Activated B cell treated with CpG ODN at 0.5 μM for 24 hours (primary cell): ENCODE measurements at regions not wholly inside any gene's neighbourhood (a gene's known extent, or its start where the extent isn't known, plus 50 kb on each side); places are given as distances from the start of the nearest gene placed in this dataset.

Experiments used
- ATAC-seq: fragments of 200-7000 bp; cut with Tn5 transposase; one replicate; pipeline ENCODE4 v1.10.0; 2021; ENCODE audit warnings: low read depth, mild to moderate bottlenecking, moderate library complexity
- CTCF ChIA-PET: fragments of 350-600 bp; sonication (Branson Sonifier 250); formaldehyde crosslinking; loops from one replicate; lab custom pipeline; 2021; ENCODE audit warnings: antibody characterized with exemption; lab: Charles Lee
- POLR2A ChIA-PET: fragments of 350-600 bp; sonication (Branson Sonifier 250); formaldehyde crosslinking; loops from one replicate; lab custom pipeline; 2021; ENCODE audit warnings: antibody characterized with exemption; lab: Charles Lee
- DNase-seq: peaks from one replicate; pipeline ENCODE4 v3.0.0; 2022
- H3K27ac Mint-ChIP-seq: one replicate; pipeline ENCODE4 v1.8.0; 2020; ENCODE audit warnings: mixed read lengths
- H3K27me3 Mint-ChIP-seq: one replicate; pipeline ENCODE4 v1.8.0; 2021; ENCODE audit warnings: mixed read lengths
- H3K36me3 Mint-ChIP-seq: one replicate; pipeline ENCODE4 v1.8.0; 2021; ENCODE audit warnings: low read depth, mixed read lengths
- H3K4me1 Mint-ChIP-seq: one replicate; pipeline ENCODE4 v1.8.0; 2021; ENCODE audit warnings: mixed read lengths
- H3K4me3 Mint-ChIP-seq: one replicate; pipeline ENCODE4 v1.8.0; 2020; ENCODE audit warnings: mild to moderate bottlenecking, mixed read lengths
- H3K9me3 Mint-ChIP-seq: one replicate; pipeline ENCODE4 v1.8.0; 2020; ENCODE audit warnings: mixed read lengths
- intact Hi-C: fragments of 100-400 bp; cut with micrococcal nuclease; formaldehyde crosslinking; loops from one replicate; pipeline ENCODE4 v1.15.1; 2024
- TF ChIP-seq, protein P1 (sequence below): fragments of 200-600 bp; IDR thresholded peaks from one replicate; pipeline ENCODE4 v1.8.0; 2022; ENCODE audit warnings: antibody characterized with exemption, mild to moderate bottlenecking

GRCh38 chr14:22149058-22149457, 440.0 kb downstream of the DAD1 start:
- Mint-ChIP-seq H3K36me3 (no peaks in the 10 kb centered on the region), H3K27ac (no peak overlapping the region), H3K4me1 (no peaks in the 10 kb centered on the region), H3K4me3 (no peak overlapping the region), H3K27me3 (peaks cover 35% of the 10 kb centered on the region), H3K9me3 (no peaks in the 10 kb centered on the region)
- intact Hi-C loops, result no loop called here
- ChIA-PET CTCF (no interaction called here), POLR2A (no interaction called here)
- no peak for ATAC-seq
- TF ChIP-seq, protein P1, sequence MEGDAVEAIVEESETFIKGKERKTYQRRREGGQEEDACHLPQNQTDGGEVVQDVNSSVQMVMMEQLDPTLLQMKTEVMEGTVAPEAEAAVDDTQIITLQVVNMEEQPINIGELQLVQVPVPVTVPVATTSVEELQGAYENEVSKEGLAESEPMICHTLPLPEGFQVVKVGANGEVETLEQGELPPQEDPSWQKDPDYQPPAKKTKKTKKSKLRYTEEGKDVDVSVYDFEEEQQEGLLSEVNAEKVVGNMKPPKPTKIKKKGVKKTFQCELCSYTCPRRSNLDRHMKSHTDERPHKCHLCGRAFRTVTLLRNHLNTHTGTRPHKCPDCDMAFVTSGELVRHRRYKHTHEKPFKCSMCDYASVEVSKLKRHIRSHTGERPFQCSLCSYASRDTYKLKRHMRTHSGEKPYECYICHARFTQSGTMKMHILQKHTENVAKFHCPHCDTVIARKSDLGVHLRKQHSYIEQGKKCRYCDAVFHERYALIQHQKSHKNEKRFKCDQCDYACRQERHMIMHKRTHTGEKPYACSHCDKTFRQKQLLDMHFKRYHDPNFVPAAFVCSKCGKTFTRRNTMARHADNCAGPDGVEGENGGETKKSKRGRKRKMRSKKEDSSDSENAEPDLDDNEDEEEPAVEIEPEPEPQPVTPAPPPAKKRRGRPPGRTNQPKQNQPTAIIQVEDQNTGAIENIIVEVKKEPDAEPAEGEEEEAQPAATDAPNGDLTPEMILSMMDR, result no peak
- no peak for DNase-seq

DNA sequence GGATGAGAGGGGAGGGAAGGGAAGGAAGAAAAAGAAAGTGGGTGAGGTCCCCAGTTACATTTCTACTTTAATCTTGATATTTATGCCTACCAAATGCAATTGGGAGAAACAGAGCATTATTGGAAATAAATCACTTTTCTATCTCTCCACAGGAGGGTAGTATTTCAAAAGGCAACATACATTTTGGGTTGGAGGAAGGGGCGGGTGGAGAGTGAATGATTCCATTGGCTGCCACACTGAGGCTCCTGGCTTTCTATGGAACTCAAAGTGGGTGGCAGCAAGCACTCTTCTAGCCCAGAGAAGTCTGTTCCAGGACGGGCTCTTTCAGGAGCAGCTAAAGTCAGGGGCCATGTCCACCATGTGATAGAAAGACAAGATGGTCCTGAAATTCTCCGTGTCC, 441.3 kb downstream of the DAD1 start:
- ChIA-PET CTCF (no interaction called here), POLR2A (no interaction called here)
- no peak overlapping the region for H3K27ac Mint-ChIP-seq
- no peaks in the 10 kb centered on the region for H3K4me1 Mint-ChIP-seq
- no peak for ATAC-seq
- DNase-seq, result no peak
- H3K36me3 Mint-ChIP-seq, result no peaks in the 10 kb centered on the region
- H3K4me3 Mint-ChIP-seq, result no peak overlapping the region
- TF ChIP-seq, protein P1, result no peak
- intact Hi-C loops, result no loop called here
- peaks cover 35% of the 10 kb centered on the region for H3K27me3 Mint-ChIP-seq
- no peaks in the 10 kb centered on the region for H3K9me3 Mint-ChIP-seq

GRCh38 chr14:22143363-22143762, 445.7 kb downstream of the DAD1 start:
- intact Hi-C loops, result no loop called here
- H3K4me1 Mint-ChIP-seq, result no peaks in the 10 kb centered on the region
- CTCF ChIA-PET, result no interaction called here
- H3K9me3 Mint-ChIP-seq, result no peaks in the 10 kb centered on the region
- H3K36me3 Mint-ChIP-seq, result no peaks in the 10 kb centered on the region
- no peak overlapping the region for H3K27ac Mint-ChIP-seq
- TF ChIP-seq, protein P1, result no peak
- H3K4me3 Mint-ChIP-seq, result no peak overlapping the region
- ATAC-seq (no peak), DNase-seq (no peak)
- H3K27me3 Mint-ChIP-seq, result peaks cover 35% of the 10 kb centered on the region
- POLR2A ChIA-PET, result no interaction called here

GRCh38 chr14:22140633-22141032, 448.4 kb downstream of the DAD1 start:
- H3K4me3 Mint-ChIP-seq, result no peak overlapping the region
- H3K27ac Mint-ChIP-seq, result no peak overlapping the region
- no peaks in the 10 kb centered on the region for H3K4me1 Mint-ChIP-seq
- intact Hi-C loops, result no loop called here
- no peak for ATAC-seq
- H3K9me3 Mint-ChIP-seq, result no peaks in the 10 kb centered on the region
- CTCF ChIA-PET, result no interaction called here
- DNase-seq, result no peak
- H3K27me3 Mint-ChIP-seq, result peaks cover 32% of the 10 kb centered on the region
- POLR2A ChIA-PET, result no interaction called here
- TF ChIP-seq, protein P1, result no peak
- H3K36me3 Mint-ChIP-seq, result no peaks in the 10 kb centered on the region

DNA sequence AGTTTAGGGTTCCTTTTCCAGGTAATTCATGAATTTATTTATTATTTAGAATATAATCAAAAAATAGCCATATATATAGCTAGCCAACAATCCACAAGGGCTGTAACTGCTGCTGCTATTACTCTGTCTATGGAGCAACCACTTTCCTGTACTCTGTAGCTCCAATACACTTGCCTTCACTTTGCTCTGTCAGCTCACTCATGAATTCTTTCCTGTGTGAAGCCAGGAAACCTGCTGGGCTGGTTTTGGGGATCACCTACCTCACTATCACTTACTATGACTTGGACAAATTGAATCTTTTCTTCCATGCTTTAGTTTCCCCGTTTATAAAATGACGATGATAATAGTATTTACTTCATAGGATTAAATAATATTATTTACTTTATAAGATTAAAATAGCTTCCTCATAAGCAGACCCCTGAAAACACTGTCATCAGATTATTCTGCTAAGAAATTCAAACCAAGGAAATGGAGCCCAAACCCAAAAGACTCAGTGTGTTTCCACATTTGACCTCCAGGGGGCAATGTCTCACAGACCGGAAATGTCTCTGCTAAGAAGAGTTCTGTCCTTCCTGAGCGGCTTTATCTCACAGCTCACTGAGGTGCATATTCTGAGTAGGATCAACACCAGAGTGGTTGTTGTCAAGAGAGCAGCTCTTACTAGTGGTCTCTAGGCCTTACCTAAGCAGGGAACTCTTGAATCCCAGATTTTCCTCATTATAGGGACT, 457.1 kb downstream of the DAD1 start:
- DNase-seq (no peak), ATAC-seq (no peak)
- TF ChIP-seq, protein P1, result no peak
- no peaks in the 10 kb centered on the region for H3K36me3 Mint-ChIP-seq
- H3K4me1 Mint-ChIP-seq, result no peaks in the 10 kb centered on the region
- intact Hi-C loops, result no loop called here
- H3K4me3 Mint-ChIP-seq, result no peak overlapping the region
- ChIA-PET CTCF (no interaction called here), POLR2A (no interaction called here)
- peaks cover 20% of the 10 kb centered on the region for H3K27me3 Mint-ChIP-seq
- peaks cover 3% of the 10 kb centered on the region for H3K9me3 Mint-ChIP-seq
- H3K27ac Mint-ChIP-seq, result no peak overlapping the region
